Stimulated activated CD4-positive, alpha-beta T cell treated with anti-CD3 and anti-CD28 coated beads, Interleukin-15, amount 100 ng/mL, for 24 hours (primary cell): ENCODE measurements at regions not wholly inside any gene's neighbourhood (a gene's known extent, or its start where the extent isn't known, plus 50 kb on each side); places are given as distances from the start of the nearest gene placed in this dataset.
A peak's percentile ranks its signal among the peaks of the same experiment; 100 is the strongest.

ENCODE experiments used
- DNase-seq: peaks from one replicate; pipeline ENCODE4 v3.0.0-alpha.2; 2020

- no peak for DNase-seq
Measured at GRCh38 chr2:121969766-121970639, 214.6 kb downstream of the TSN start.

- no peak for DNase-seq
Measured at GRCh38 chr2:121972203-121972602, 216.8 kb downstream of the TSN start.

- peak; percentile 42 for DNase-seq
Measured at GRCh38 chr2:121974897-121975661, 219.6 kb downstream of the TSN start.

GRCh38 chr2:121976926-121977325, 221.5 kb downstream of the TSN start:
- no peak for DNase-seq

- no peak for DNase-seq
Measured at GRCh38 chr2:121977326-121977725, 221.9 kb downstream of the TSN start.

GRCh38 chr2:121992700-121993099, 237.2 kb downstream of the TSN start:
- no peak for DNase-seq

- DNase-seq, result no peak
Measured at GRCh38 chr2:121993682-121994081, 238.2 kb downstream of the TSN start.

GRCh38 chr2:121994238-121995206, 239.1 kb downstream of the TSN start:
- DNase-seq, result no peak

- DNase-seq, result no peak
Measured at GRCh38 chr2:121998751-121999150, 243.3 kb downstream of the TSN start.

GRCh38 chr2:121999264-121999663, 243.8 kb downstream of the TSN start:
- DNase-seq, result no peak

GRCh38 chr2:122000556-122001340, 245.3 kb downstream of the TSN start:
- no peak for DNase-seq

GRCh38 chr2:122001441-122001874, 246.0 kb downstream of the TSN start:
- DNase-seq, result no peak

GRCh38 chr2:122003196-122003940, 247.9 kb downstream of the TSN start:
- DNase-seq, result no peak

- no peak for DNase-seq
Measured at GRCh38 chr2:122007126-122007525, 251.7 kb downstream of the TSN start.

- DNase-seq, result no peak
Measured at GRCh38 chr2:122007577-122007976, 252.1 kb downstream of the TSN start.

GRCh38 chr2:122009561-122009960, 254.1 kb downstream of the TSN start:
- no peak for DNase-seq

GRCh38 chr2:122011493-122012270, 256.2 kb downstream of the TSN start:
- DNase-seq, result no peak

- no peak for DNase-seq
Measured at GRCh38 chr2:122018736-122019135, 263.3 kb downstream of the TSN start.

GRCh38 chr2:122019724-122020123, 264.3 kb downstream of the TSN start:
- DNase-seq, result no peak

GRCh38 chr2:122020377-122020776, 264.9 kb downstream of the TSN start:
- no peak for DNase-seq
